GM12864 (cell line): ENCODE measurements at regions not wholly inside any gene's neighbourhood (a gene's known extent, or its start where the extent isn't known, plus 50 kb on each side); places are given as distances from the start of the nearest gene placed in this dataset.
"Not testable (repeated sequence)": the region's sequence is repeated elsewhere in the genome, so short reads cannot be mapped to it uniquely, and the experiment has no call there.

Experiments
- DNase-seq: peaks from one replicate; pipeline ENCODE4 v3.0.0-alpha.2; 2011; ENCODE audit warnings: low read depth
- H3K4me3 ChIP-seq: 2 replicates; pipeline ENCODE4 v1.5.1; 2011; ENCODE audit warnings: mild to moderate bottlenecking, low read depth, low read length, control low read depth
- CTCF ChIP-seq: IDR thresholded peaks from 2 replicates; pipeline ENCODE4 v1.5.1; 2011; ENCODE audit warnings: low read depth, mild to moderate bottlenecking, moderate library complexity, low read length, control low read depth, inconsistent platforms; ENCODE audit errors: missing control alignments

GRCh38 chr6:141925001-141925400 is 207.7 kb upstream of the GJE1 start:
- TF ChIP-seq CTCF: no peak
- no peak for DNase-seq
- no peak overlapping the region for H3K4me3 ChIP-seq

DNA sequence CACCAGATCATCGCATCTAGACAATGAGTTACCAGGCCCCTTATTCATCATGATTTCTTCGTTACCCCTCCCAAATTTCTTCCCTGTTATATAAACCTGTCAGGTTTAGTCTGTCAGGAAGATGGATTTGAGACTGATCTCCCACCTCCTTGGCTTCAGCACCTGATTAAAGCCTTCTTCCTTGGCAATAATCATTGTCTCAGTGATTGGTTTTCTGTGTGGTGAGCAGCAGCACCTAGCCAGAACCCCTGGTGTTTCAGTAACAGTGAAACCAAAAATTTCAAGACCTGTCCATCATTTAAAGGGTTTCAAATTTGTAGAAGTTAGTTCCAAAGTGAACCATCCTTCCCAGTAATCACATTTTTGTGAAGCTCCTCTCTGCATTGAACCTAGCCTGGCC is 209.8 kb upstream of the GJE1 start:
- H3K4me3 ChIP-seq: no peak overlapping the region
- TF ChIP-seq CTCF: no peak
- no peak for DNase-seq

DNA sequence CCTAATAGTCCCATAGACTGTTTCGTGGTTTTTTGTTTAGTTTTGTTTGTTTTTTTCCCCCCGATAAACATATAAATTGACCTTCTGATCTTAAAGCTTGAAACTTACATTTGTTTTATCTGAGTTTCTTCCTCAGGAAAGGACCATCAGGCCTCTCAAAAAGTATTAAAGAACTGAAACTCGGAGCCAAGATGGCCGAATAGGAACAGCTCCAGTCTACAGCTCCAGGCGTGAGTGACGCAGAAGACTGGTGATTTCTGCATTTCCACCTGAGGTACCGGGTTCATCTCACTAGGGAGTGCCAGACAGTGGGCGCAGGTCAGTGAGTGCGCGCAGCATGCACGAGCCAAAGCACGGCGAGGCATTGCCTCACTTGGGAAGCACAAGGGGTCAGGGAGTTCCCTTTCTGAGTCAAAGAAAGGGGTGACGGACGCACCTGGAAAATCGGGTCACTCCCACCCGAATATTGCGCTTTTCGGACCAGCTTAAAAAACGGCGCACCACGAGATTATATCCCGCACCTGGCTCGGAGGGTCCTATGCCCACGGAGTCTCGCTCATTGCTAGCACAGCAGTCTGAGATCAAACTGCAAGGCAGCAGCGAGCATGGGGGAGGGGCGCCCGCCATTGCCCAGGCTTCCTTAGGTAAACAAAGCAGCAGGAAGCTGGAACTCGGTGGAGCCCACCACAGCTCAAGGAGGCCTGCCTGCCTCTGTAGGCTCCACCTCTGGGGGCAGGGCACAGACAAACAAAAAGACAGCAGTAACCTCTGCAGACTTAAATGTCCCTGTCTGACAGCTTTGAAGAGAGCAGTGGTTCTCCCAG is 215.8 kb upstream of the GJE1 start:
- not testable (repeated sequence) for DNase-seq, H3K4me3 ChIP-seq

- DNase-seq: no peak
- no peak for TF ChIP-seq CTCF
- no peak overlapping the region for H3K4me3 ChIP-seq
These were observed 218.1 kb upstream of the GJE1 start for GRCh38 chr6:141914646-141915045.

DNA sequence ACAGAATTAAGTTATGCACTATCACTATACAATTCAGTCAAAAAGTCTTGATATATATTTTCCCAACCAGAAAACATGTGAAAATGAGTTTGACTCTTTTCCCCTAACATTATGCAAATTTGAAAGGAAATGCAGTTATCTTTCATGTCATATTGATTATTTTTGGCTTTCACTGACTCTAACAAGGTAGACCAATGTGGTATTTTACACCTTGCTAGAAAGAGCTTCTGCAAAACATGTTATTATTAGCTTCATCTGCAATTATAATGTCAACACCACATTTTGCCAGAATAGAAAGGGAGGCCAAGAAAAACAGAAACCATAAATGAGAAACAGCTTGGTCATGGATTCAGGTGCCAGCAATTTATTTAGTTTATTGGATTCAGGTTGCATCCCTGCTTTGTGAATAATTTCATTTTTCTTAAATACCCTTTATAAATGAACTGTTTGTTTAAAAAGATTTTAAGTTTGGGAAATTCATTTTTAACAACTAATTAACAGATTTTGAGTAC is 226.1 kb upstream of the GJE1 start:
- no peak overlapping the region for H3K4me3 ChIP-seq
- no peak for DNase-seq
- TF ChIP-seq CTCF: no peak

DNA sequence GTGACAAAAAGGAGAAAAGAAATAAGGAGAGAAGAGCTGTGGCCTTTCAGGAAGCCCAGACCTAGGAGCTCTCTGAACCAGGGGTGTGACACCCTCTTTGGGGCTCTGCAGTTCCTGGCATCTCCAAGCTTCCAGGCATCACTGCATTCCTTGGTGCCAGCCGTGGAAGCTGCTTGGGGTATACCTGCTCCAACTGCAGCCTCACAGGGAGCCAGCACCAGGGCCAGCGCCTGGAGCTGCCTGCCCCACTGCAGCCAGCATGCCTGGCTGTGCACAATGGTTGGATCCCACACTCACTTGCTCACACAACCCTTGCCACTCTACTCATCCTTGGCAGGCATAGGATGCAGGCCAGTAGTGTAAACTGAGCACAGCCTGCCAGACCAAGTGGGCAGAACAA is 242.1 kb upstream of the GJE1 start:
- no peak for DNase-seq
- no peak for TF ChIP-seq CTCF

DNA sequence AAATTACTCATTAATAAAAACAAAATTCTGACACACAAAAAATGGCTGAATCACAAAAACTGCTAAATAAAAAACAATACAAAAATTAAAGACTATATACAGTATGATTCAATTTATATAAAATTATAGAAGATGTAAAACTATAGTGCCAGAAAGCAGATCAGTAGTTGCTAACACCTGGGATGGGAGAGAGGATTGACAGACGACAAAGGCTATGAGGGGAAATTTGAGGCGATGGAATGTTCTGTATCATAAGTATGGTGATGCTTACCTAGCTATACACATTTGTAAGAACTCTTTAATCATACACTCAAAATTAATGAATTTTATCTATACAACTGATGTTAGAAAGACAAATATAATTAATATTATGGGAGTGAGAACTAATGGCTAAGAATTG is 247.9 kb upstream of the GJE1 start:
- no peak for TF ChIP-seq CTCF
- DNase-seq: no peak
- no peak overlapping the region for H3K4me3 ChIP-seq

More for the DNA sequence above, 242.1 kb upstream of the GJE1 start:
- no peak overlapping the region for H3K4me3 ChIP-seq
